Vagina (tissue), 2 donors: ENCODE measurements at regions not wholly inside any gene's neighbourhood (a gene's known extent, or its start where the extent isn't known, plus 50 kb on each side); places are given as distances from the start of the nearest gene placed in this dataset.

Source experiments
- CTCF ChIP-seq, 3 experiments: fragments of 450-650 bp in 2 of 3; fragments of 200-600 bp in 1 of 3; sonication (generic) in 1 of 3; IDR thresholded peaks; one replicate each; pipeline ENCODE4 v1.5.1; 2017 to 2019; ENCODE audit warnings: antibody characterized with exemption in 3 of 3, mild to moderate bottlenecking in 2 of 3, moderate library complexity in 2 of 3
- POLR2A ChIP-seq, 2 donors: fragments of 450-650 bp; IDR thresholded peaks; one replicate each; pipeline ENCODE4 v1.6.1; 2017; ENCODE audit warnings: antibody characterized with exemption in 2 of 2, mild to moderate bottlenecking in 2 of 2, moderate library complexity in 2 of 2

- TF ChIP-seq POLR2A (IDR thresholded peaks at IDR 0.05) (no peak), CTCF (IDR thresholded peaks at IDR 0.05) (no peak)
Measured at GRCh38 chr18:7516266-7517117, 50.6 kb upstream of the PTPRM start.
